ENCODE measurements at regions not wholly inside any gene's neighbourhood (a gene's known extent, or its start where the extent isn't known, plus 50 kb on each side); places are given as distances from the start of the nearest gene placed in this dataset.

DNA sequence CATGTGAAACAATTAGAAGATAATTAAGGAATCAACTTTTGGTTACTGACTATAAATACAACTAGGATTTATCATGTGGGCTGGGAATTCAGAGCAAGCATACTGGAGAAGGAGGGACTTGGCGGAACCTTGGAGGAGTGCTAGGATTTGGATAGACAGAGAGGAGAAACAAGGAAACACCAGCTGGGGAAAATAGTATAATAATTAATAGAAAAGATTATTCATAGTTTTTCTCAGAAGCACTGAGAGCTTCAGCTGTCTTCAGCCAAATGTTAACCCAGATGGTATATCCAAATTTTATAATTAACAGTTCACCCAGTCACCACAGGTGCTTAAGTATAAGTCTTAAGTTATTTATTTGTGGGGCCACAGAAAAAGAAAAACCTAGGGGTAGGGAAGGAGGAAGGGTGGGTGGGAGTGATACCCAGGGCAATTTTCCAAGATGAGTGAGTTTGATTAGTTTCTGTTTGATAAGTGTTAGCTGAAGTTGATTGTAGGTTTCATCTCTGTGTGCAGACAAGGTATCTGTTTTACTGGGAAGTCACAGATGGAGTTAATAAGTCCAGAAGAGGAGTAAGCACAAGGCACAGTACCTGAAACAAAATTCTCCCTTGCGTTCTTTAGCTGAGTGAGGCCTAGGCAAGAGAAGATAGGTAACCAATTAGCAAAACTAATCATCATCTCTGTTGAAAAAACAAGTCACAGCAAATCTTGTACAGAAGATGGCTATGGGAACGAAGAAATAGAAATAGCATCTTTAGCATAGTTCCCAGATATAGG lies 175.5 kb downstream of the TFAP2B start:
- H3K36me3 ChIP-seq = no peaks in the 10 kb centered on the region
- DNase-seq = no peak
- no peaks in the 10 kb centered on the region for H3K9me3 ChIP-seq
- no peak overlapping the region for H3K4me3 ChIP-seq
- WGBS, 2 donors = 85 to 92% methylated on average over 3 of the region's 3 CpGs
- TF ChIP-seq, protein P1, sequence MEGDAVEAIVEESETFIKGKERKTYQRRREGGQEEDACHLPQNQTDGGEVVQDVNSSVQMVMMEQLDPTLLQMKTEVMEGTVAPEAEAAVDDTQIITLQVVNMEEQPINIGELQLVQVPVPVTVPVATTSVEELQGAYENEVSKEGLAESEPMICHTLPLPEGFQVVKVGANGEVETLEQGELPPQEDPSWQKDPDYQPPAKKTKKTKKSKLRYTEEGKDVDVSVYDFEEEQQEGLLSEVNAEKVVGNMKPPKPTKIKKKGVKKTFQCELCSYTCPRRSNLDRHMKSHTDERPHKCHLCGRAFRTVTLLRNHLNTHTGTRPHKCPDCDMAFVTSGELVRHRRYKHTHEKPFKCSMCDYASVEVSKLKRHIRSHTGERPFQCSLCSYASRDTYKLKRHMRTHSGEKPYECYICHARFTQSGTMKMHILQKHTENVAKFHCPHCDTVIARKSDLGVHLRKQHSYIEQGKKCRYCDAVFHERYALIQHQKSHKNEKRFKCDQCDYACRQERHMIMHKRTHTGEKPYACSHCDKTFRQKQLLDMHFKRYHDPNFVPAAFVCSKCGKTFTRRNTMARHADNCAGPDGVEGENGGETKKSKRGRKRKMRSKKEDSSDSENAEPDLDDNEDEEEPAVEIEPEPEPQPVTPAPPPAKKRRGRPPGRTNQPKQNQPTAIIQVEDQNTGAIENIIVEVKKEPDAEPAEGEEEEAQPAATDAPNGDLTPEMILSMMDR (IDR thresholded peaks at IDR 0.05) = no peak
- TF ChIP-seq POLR2A (IDR thresholded peaks at IDR 0.05) = no peak
- H3K27ac ChIP-seq = no peak overlapping the region
- H3K4me1 ChIP-seq = peaks cover 0 to 6% (median 0%) of the 10 kb centered on the region in 3 donors
- intact Hi-C loops (cut with DNase I) = no loop called here
- no peaks in the 10 kb centered on the region for H3K27me3 ChIP-seq

DNA sequence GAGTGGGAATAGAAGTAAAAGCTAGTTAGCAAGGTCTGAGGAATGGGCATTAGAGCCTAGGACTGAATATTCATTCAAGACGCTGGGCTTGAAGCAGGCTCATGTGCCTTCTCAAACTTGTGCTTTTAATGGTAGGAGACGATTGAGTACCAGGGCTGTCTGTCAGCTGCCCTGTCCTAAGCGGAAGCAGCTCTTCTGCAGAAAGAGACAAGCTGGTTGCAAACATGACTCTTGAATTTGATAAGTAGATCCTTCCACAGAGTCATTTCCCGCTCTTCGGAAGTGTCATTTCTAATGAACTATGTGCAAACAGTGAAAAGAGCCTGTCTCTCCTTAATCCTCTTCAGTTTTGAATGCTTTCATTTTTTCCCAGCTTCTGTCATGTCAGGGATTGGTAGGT lies 176.4 kb downstream of the TFAP2B start:
- no peaks in the 10 kb centered on the region for H3K36me3 ChIP-seq
- no peak overlapping the region for H3K4me3 ChIP-seq
- no peaks in the 10 kb centered on the region for H3K9me3 ChIP-seq
- no peak for DNase-seq
- TF ChIP-seq, protein P1 (IDR thresholded peaks at IDR 0.05) = no peak
- TF ChIP-seq POLR2A (IDR thresholded peaks at IDR 0.05) = no peak
- no peaks in the 10 kb centered on the region for H3K27me3 ChIP-seq
- peaks cover 0 to 6% (median 0%) of the 10 kb centered on the region in 3 donors for H3K4me1 ChIP-seq
- WGBS, 2 donors = 79 to 83% methylated on average over 4 to 5 of the region's 5 CpGs
- no peak overlapping the region for H3K27ac ChIP-seq
- intact Hi-C loops (cut with DNase I) = no loop called here

DNA sequence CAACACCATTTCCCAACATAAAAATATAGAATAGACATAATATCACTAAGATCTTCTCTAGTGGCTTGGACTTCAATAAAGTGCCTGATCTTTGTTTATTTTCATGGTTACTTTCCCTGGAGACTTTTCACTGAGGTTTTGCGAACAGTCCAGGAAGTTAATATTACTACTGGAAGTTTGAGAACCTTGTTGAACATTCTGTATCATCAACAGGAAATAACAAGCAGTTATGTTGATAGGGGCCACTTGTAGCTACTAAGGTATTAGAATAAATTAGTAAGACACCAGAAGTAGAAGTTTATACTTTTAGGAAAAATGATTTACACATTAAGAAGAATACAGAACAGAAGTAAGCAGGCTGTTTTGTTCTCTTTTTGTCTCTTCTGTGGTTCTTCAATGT lies 180.2 kb downstream of the TFAP2B start:
- no peak overlapping the region for H3K27ac ChIP-seq
- no peak overlapping the region for H3K4me3 ChIP-seq
- WGBS, 2 donors = 38 to 57% methylated on average over 1 of the region's 1 CpG
- no peak for TF ChIP-seq POLR2A (IDR thresholded peaks at IDR 0.05)
- TF ChIP-seq, protein P1 (IDR thresholded peaks at IDR 0.05) = no peak
- intact Hi-C loops (cut with DNase I) = no loop called here
- no peaks in the 10 kb centered on the region for H3K36me3 ChIP-seq
- DNase-seq = no peak
- H3K4me1 ChIP-seq = no peaks in the 10 kb centered on the region
- no peaks in the 10 kb centered on the region for H3K9me3 ChIP-seq
- H3K27me3 ChIP-seq = no peaks in the 10 kb centered on the region

DNA sequence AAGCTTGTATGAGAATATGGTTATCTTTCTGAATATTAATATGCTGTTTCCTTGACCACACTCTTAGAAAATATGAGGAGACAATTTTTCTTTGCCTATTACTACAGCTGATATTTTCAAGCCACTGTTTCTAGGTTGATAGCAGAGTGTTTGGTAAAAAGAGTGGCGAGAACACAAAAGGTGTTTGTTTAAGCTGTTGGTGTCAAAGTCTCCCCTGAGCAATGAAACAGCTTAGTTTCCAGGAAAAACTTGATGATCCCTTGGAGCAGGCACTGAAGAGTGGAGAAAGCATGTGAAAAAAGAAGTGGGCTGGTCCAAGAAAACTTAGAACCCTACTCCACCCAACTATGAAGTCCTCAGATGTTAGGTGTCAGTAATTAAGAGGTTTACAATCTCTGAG lies 182.7 kb downstream of the TFAP2B start:
- 80 to 87% methylated on average over 1 of the region's 1 CpG for WGBS, 2 donors
- no peaks in the 10 kb centered on the region for H3K4me1 ChIP-seq
- no peak overlapping the region for H3K27ac ChIP-seq
- H3K27me3 ChIP-seq = no peaks in the 10 kb centered on the region
- no peak for DNase-seq
- intact Hi-C loops (cut with DNase I) = no loop called here
- no peaks in the 10 kb centered on the region for H3K36me3 ChIP-seq
- H3K9me3 ChIP-seq = no peaks in the 10 kb centered on the region
- H3K4me3 ChIP-seq = no peak overlapping the region
- TF ChIP-seq POLR2A (IDR thresholded peaks at IDR 0.05) = no peak
- TF ChIP-seq, protein P1 (IDR thresholded peaks at IDR 0.05) = no peak

DNA sequence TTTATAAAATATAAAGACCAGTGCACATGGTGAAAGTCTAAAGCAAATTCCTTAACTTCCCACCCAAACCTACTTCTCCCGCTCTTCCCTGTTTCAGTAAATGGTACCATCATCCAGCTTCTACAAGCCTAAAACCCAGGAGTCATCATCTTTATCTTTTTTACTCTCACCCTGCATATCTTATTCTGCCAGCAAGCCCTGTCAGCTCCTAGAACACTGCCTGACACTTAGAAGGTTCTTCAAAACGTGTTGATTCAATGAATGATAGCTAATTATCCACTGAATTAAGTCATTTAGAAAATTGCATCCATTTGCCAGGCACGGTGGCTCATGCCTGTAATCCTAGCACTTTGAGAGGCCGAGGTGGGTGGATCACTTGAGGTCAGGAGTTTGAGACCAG lies 185.7 kb downstream of the TFAP2B start:
- no peaks in the 10 kb centered on the region for H3K9me3 ChIP-seq
- intact Hi-C loops (cut with DNase I) = no loop called here
- TF ChIP-seq POLR2A (IDR thresholded peaks at IDR 0.05) = no peak
- TF ChIP-seq, protein P1 (IDR thresholded peaks at IDR 0.05) = no peak
- H3K4me1 ChIP-seq = no peaks in the 10 kb centered on the region
- H3K27me3 ChIP-seq = no peaks in the 10 kb centered on the region
- WGBS, 2 donors = 78 to 85% methylated on average over 4 of the region's 4 CpGs
- H3K36me3 ChIP-seq = no peaks in the 10 kb centered on the region
- H3K4me3 ChIP-seq = no peak overlapping the region
- no peak for DNase-seq
- no peak overlapping the region for H3K27ac ChIP-seq

Measured in esophagus squamous epithelium (tissue), 5 donors.